Astrocyte of the spinal cord (primary cell): ENCODE measurements at regions not wholly inside any gene's neighbourhood (a gene's known extent, or its start where the extent isn't known, plus 50 kb on each side); places are given as distances from the start of the nearest gene placed in this dataset.

Experiments used
- DNase-seq: peaks from one replicate; pipeline ENCODE4 v3.0.0; 2011; ENCODE audit warnings: low read depth, low spot score
- H3K4me3 ChIP-seq: 2 replicates; pipeline ENCODE4 v1.5.1; 2011; ENCODE audit warnings: low read depth, mild to moderate bottlenecking, low read length, moderate library complexity
- CTCF ChIP-seq: IDR thresholded peaks from 2 replicates; pipeline ENCODE4 v1.5.1; 2012; ENCODE audit warnings: low read depth, mild to moderate bottlenecking, low read length, inconsistent platforms
- in situ Hi-C: cut with HindIII; loops from 2 replicates; pipeline ENCODE4 v1.10.0; 2017; ENCODE audit warnings: low sequenced_read_pairs

- no peak for TF ChIP-seq CTCF
- in situ Hi-C loops = no loop called here
- no peak for DNase-seq
- H3K4me3 ChIP-seq = no peak overlapping the region
Observed at GRCh38 chr2:234745347-234745746, 206.5 kb upstream of the SH3BP4 start.

- in situ Hi-C loops = no loop called here
- no peak for DNase-seq
- no peak for TF ChIP-seq CTCF
- no peak overlapping the region for H3K4me3 ChIP-seq
Observed at GRCh38 chr2:234741976-234742375, 209.8 kb upstream of the SH3BP4 start.

- H3K4me3 ChIP-seq = no peak overlapping the region
- no peak for TF ChIP-seq CTCF
- in situ Hi-C loops = no loop called here
- no peak for DNase-seq
Observed at GRCh38 chr2:234739061-234739460, 212.8 kb upstream of the SH3BP4 start.

GRCh38 chr2:234735829-234736228 lies 216.0 kb upstream of the SH3BP4 start:
- no peak overlapping the region for H3K4me3 ChIP-seq
- DNase-seq = no peak
- in situ Hi-C loops = no loop called here
- no peak for TF ChIP-seq CTCF

GRCh38 chr2:234733795-234734600 lies 217.8 kb upstream of the SH3BP4 start:
- DNase-seq = no peak
- in situ Hi-C loops = no loop called here
- TF ChIP-seq CTCF = no peak
- no peak overlapping the region for H3K4me3 ChIP-seq

GRCh38 chr2:234733093-234733489 lies 218.7 kb upstream of the SH3BP4 start:
- no peak for DNase-seq
- in situ Hi-C loops = no loop called here
- H3K4me3 ChIP-seq = no peak overlapping the region
- no peak for TF ChIP-seq CTCF
